ENCODE measurements at regions not wholly inside any gene's neighbourhood (a gene's known extent, or its start where the extent isn't known, plus 50 kb on each side); places are given as distances from the start of the nearest gene placed in this dataset.

DNA sequence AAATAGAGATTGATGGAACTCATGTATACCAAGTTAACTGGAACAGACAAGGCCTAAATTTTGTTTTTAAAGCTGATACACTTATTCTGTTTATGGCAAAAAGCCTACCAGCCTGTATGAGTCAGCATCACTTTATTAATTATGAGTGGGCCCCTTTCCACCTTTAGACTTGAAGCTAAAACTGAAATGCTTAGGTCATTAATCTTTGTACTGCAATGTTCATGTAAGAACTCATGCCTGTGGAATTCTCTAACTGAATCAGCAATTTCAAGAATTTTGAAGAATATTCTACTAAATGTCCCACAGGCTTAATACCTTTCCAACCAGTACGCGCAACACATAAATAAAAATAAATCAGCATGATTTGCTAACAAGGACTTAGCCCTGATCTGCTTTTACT is 140.2 kb upstream of the PHACTR1 start:
- TF ChIP-seq, protein P1, sequence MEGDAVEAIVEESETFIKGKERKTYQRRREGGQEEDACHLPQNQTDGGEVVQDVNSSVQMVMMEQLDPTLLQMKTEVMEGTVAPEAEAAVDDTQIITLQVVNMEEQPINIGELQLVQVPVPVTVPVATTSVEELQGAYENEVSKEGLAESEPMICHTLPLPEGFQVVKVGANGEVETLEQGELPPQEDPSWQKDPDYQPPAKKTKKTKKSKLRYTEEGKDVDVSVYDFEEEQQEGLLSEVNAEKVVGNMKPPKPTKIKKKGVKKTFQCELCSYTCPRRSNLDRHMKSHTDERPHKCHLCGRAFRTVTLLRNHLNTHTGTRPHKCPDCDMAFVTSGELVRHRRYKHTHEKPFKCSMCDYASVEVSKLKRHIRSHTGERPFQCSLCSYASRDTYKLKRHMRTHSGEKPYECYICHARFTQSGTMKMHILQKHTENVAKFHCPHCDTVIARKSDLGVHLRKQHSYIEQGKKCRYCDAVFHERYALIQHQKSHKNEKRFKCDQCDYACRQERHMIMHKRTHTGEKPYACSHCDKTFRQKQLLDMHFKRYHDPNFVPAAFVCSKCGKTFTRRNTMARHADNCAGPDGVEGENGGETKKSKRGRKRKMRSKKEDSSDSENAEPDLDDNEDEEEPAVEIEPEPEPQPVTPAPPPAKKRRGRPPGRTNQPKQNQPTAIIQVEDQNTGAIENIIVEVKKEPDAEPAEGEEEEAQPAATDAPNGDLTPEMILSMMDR (IDR thresholded peaks at IDR 0.05) = no peak
- TF ChIP-seq EZH2 (IDR thresholded peaks at IDR 0.05) = no peak
- TF ChIP-seq EZH2phosphoT487 (IDR thresholded peaks at IDR 0.05) = no peak
